ENCODE measurements at regions not wholly inside any gene's neighbourhood (a gene's known extent, or its start where the extent isn't known, plus 50 kb on each side); places are given as distances from the start of the nearest gene placed in this dataset.
"Not testable (repeated sequence)": the region's sequence is repeated elsewhere in the genome, so short reads cannot be mapped to it uniquely, and the experiment has no call there.

DNA sequence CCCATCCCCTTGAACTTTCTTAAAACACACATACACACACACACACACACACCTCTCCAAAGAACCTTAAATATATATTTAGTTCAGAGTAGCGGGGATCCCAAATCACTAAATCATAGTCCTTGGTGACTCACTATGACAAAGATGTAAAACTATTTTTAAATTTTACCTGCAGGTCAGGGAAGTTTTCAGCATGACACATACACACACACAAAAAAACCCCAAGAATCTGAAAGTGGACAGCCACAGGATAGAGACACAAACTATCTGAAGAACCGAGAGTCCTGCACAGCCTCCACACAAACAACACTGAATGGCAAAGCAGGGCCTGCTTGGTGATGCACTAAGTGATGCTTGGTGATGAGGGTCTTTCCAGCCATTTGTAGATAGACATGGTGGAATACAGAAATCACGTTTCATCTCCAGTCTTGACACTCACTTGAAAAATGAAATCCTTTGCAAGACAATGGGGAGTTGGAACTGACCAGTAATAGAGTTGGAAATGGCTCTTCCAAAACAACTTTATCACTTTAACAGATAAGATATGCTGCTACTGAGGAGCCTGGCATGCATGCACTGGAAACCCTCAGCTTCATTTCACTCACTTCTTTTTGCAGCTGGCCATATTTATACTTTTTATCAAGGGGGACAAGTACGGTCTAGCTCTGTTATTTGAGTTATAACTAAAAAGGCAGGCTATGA is 307.3 kb downstream of the RAPGEF2 start:
- no peaks in the 10 kb centered on the region for H3K4me1 Mint-ChIP-seq
- no peak overlapping the region for H3K27ac Mint-ChIP-seq
- H3K36me3 Mint-ChIP-seq (ENCODE audit: low read depth) = no peaks in the 10 kb centered on the region
- no peaks in the 10 kb centered on the region for H3K9me3 Mint-ChIP-seq
- DNase-seq = no peak
- H3K4me3 Mint-ChIP-seq = no peak overlapping the region
- intact Hi-C loops (cut with micrococcal nuclease) = no loop called here
- peaks cover 5% of the 10 kb centered on the region for H3K27me3 Mint-ChIP-seq

- DNase-seq = no peak
- intact Hi-C loops (cut with micrococcal nuclease) = no loop called here
- H3K4me3 Mint-ChIP-seq = no peak overlapping the region
- H3K27ac Mint-ChIP-seq = no peak overlapping the region
- no peaks in the 10 kb centered on the region for H3K9me3 Mint-ChIP-seq
- no peaks in the 10 kb centered on the region for H3K36me3 Mint-ChIP-seq (ENCODE audit: low read depth)
- peaks cover 5% of the 10 kb centered on the region for H3K27me3 Mint-ChIP-seq
- no peaks in the 10 kb centered on the region for H3K4me1 Mint-ChIP-seq
These were observed 308.0 kb downstream of the RAPGEF2 start for GRCh38 chr4:159410891-159411290.

DNA sequence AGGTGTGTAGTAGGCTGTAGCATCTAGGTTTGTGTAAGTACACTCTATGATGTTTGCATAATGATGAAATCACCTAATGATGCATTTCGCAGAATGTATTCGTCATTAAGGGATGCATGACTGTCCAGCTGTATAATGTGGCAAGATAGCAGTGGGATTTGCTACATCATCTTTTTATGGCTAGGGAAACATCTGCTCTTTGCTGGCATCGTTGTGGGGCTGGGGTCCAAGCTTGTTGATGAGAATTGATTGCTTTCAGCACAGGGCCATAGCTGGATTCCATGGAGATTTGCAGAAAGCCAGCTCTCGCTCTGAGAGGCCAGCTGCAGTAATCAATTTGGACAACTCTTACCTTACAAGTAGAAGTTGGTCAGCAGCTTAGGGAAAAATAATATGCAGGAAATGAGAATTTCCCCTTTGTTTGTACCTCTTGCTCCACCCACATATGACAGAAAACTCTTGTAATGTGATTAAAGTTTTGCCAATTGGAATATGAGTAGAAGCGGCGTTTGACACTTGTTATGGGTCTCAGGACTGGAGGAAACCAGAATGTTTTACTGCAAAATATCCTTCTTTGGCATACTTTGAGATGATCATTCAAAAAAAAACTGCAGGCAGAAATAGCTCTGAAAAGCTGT is 310.5 kb downstream of the RAPGEF2 start:
- Mint-ChIP-seq H3K27ac (no peak overlapping the region), H3K4me3 (no peak overlapping the region), H3K4me1 (no peaks in the 10 kb centered on the region), H3K27me3 (peaks cover 5% of the 10 kb centered on the region), H3K9me3 (no peaks in the 10 kb centered on the region), H3K36me3 (ENCODE audit: low read depth) (no peaks in the 10 kb centered on the region)
- intact Hi-C loops (cut with micrococcal nuclease) = no loop called here
- no peak for DNase-seq

DNA sequence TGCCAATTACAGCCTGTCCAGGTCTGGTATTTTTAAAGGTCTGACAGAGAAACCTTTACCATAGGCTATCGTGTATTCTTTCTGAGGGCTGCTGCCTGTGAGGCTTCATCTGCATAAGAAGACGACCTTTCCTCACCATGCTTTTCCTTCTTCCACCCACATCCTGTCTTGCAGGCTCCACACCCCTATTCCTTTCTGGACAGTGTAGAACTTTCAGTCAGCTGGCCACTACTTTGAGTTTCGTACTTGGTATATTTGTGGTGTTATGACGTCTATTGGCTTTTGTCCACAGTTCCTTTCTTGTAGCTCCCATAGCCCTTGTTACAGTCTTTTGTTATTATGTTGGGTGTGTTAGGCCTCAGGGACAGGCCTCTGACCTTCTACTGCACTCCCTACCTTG is 311.4 kb downstream of the RAPGEF2 start:
- Mint-ChIP-seq H3K36me3 (ENCODE audit: low read depth) (no peaks in the 10 kb centered on the region), H3K4me1 (no peaks in the 10 kb centered on the region), H3K27me3 (peaks cover 5% of the 10 kb centered on the region), H3K4me3 (no peak overlapping the region), H3K27ac (no peak overlapping the region), H3K9me3 (no peaks in the 10 kb centered on the region)
- no peak for DNase-seq
- intact Hi-C loops (cut with micrococcal nuclease) = no loop called here

DNA sequence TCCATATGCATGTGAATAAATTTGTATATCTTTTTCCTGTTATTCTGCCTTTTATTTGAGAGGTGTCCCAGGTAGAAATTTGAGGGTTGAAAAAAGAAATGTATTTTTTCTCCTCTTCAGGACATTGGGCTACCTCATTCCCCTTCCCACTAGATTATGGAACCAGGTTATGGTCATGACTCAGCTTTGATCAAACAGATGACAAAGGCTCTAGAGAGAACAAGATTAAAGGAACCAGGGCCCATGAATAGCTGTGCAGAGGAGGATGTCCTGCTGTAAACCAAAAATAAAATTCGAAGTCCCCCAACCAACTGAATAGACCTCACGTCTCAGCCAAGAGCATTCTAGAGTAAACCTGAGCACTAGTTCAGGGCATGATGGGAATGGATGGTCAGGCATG is 313.2 kb downstream of the RAPGEF2 start:
- Mint-ChIP-seq H3K4me1 (no peaks in the 10 kb centered on the region), H3K9me3 (no peaks in the 10 kb centered on the region), H3K36me3 (ENCODE audit: low read depth) (no peaks in the 10 kb centered on the region), H3K27me3 (no peaks in the 10 kb centered on the region), H3K4me3 (no peak overlapping the region), H3K27ac (no peak overlapping the region)
- intact Hi-C loops (cut with micrococcal nuclease) = no loop called here
- DNase-seq = no peak

GRCh38 chr4:159416996-159417395 is 314.1 kb downstream of the RAPGEF2 start:
- no peaks in the 10 kb centered on the region for H3K36me3 Mint-ChIP-seq (ENCODE audit: low read depth)
- H3K27me3 Mint-ChIP-seq = no peaks in the 10 kb centered on the region
- no peaks in the 10 kb centered on the region for H3K9me3 Mint-ChIP-seq
- intact Hi-C loops (cut with micrococcal nuclease) = no loop called here
- H3K4me1 Mint-ChIP-seq = no peaks in the 10 kb centered on the region
- H3K4me3 Mint-ChIP-seq = no peak overlapping the region
- no peak for DNase-seq
- no peak overlapping the region for H3K27ac Mint-ChIP-seq

- Mint-ChIP-seq H3K27me3 (no peaks in the 10 kb centered on the region), H3K36me3 (ENCODE audit: low read depth) (no peaks in the 10 kb centered on the region), H3K27ac (no peak overlapping the region), H3K9me3 (no peaks in the 10 kb centered on the region), H3K4me3 (no peak overlapping the region), H3K4me1 (no peaks in the 10 kb centered on the region)
- intact Hi-C loops (cut with micrococcal nuclease) = no loop called here
- no peak for DNase-seq
These were observed 317.5 kb downstream of the RAPGEF2 start for GRCh38 chr4:159420162-159421057.

DNA sequence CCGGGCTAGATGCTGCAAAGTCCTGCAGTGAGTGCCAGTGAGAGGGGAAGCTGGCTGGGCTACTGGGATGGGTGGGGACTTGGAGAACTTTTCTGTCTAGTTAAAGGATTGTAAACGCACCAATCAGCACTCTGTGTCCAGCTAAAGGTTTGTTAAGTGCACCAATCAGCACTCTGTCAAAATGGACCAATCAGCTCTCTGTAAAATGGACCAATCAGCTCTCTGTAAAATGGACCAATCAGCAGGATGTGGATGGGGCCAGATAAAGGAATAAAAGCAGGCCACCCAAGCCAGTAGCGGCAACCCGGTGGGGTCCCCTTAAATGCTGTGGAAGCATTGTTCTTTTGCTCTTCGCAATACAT is 318.2 kb downstream of the RAPGEF2 start:
- H3K27me3 Mint-ChIP-seq; intact Hi-C loops (cut with micrococcal nuclease); DNase-seq; H3K9me3 Mint-ChIP-seq; H3K27ac Mint-ChIP-seq; H3K36me3 Mint-ChIP-seq (ENCODE audit: low read depth); H3K4me1 Mint-ChIP-seq; H3K4me3 Mint-ChIP-seq: not testable (repeated sequence)

GRCh38 chr4:159422019-159422418 is 319.1 kb downstream of the RAPGEF2 start:
- H3K9me3 Mint-ChIP-seq = no peaks in the 10 kb centered on the region
- H3K4me1 Mint-ChIP-seq = no peaks in the 10 kb centered on the region
- no peak for DNase-seq
- no peak overlapping the region for H3K4me3 Mint-ChIP-seq
- no peak overlapping the region for H3K27ac Mint-ChIP-seq
- H3K27me3 Mint-ChIP-seq = peaks cover 1% of the 10 kb centered on the region
- intact Hi-C loops (cut with micrococcal nuclease) = no loop called here
- H3K36me3 Mint-ChIP-seq (ENCODE audit: low read depth) = no peaks in the 10 kb centered on the region

DNA sequence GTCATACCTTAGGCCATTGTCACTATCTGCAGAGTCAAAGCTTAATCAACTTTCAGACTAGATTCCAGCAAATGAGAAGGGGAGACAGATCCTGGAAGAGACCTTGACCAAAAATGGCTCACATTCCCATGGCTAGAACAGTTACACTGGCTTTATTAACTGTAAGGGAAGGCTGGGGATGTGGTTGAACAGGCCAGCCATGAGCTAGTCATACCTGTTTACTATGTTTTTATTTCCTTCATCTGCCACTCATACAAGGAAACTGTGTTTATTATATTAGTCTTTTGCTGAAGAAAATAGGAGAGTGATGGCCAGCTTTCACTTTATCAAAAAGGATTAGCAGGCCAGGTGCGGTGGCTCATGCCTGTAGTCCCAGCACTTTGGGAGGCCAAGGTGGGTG is 319.7 kb downstream of the RAPGEF2 start:
- Mint-ChIP-seq H3K27ac (no peak overlapping the region), H3K4me3 (no peak overlapping the region), H3K36me3 (ENCODE audit: low read depth) (no peaks in the 10 kb centered on the region), H3K9me3 (no peaks in the 10 kb centered on the region), H3K27me3 (peaks cover 1% of the 10 kb centered on the region), H3K4me1 (no peaks in the 10 kb centered on the region)
- DNase-seq = no peak
- intact Hi-C loops (cut with micrococcal nuclease) = no loop called here

DNA sequence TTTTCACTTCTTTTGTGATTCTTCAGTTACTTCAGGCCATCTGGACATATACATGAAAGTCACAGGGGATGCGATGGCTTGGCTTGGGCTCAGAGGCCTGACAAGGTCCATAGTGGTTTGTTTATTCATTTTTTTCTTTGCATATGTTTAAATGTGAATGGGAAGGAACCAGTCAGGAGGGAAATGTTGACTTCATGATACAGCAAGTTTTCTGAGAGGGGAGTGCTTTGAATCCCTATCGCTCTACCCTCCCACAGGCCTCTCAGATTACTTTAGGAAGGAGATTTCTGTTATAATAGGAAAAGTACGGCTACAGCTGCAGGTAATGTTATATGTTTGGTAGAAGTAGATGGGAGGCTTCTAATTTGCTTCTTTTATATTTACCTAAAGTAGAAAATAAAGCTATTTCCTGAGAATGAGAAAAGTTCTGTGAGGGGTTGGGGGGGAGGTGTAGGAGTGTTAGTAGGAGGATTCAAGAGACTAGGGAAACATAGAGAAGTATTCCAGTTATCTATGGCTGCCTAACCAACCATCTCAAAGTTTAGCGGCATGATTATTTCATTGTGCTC is 322.9 kb downstream of the RAPGEF2 start:
- DNase-seq = no peak
- H3K4me1 Mint-ChIP-seq = no peaks in the 10 kb centered on the region
- no peaks in the 10 kb centered on the region for H3K36me3 Mint-ChIP-seq (ENCODE audit: low read depth)
- no peaks in the 10 kb centered on the region for H3K9me3 Mint-ChIP-seq
- peaks cover 4% of the 10 kb centered on the region for H3K27me3 Mint-ChIP-seq
- intact Hi-C loops (cut with micrococcal nuclease) = no loop called here
- H3K27ac Mint-ChIP-seq = no peak overlapping the region
- H3K4me3 Mint-ChIP-seq = no peak overlapping the region

DNA sequence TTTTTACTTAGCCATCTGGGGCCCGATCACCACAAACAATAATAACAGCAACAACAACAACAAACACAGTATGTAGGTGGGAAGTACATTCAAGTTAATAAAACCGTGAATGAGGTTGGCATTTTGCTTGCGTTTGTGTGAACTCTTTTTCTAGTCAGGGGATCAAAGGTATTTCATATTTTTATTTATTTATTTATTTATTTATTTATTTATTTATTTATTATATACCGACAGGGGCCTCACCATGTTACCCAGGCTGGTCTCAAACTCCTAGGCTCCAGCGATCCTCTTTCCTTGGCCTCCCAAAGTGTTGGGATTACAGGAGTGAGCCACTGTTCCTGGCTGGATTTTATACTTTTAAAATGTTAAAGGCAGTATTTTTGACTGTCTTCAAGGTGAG is 325.4 kb downstream of the RAPGEF2 start:
- Mint-ChIP-seq H3K4me1 (no peaks in the 10 kb centered on the region), H3K36me3 (ENCODE audit: low read depth) (no peaks in the 10 kb centered on the region), H3K27ac (no peak overlapping the region), H3K4me3 (no peak overlapping the region), H3K27me3 (peaks cover 4% of the 10 kb centered on the region), H3K9me3 (no peaks in the 10 kb centered on the region)
- no peak for DNase-seq
- intact Hi-C loops (cut with micrococcal nuclease) = no loop called here

DNA sequence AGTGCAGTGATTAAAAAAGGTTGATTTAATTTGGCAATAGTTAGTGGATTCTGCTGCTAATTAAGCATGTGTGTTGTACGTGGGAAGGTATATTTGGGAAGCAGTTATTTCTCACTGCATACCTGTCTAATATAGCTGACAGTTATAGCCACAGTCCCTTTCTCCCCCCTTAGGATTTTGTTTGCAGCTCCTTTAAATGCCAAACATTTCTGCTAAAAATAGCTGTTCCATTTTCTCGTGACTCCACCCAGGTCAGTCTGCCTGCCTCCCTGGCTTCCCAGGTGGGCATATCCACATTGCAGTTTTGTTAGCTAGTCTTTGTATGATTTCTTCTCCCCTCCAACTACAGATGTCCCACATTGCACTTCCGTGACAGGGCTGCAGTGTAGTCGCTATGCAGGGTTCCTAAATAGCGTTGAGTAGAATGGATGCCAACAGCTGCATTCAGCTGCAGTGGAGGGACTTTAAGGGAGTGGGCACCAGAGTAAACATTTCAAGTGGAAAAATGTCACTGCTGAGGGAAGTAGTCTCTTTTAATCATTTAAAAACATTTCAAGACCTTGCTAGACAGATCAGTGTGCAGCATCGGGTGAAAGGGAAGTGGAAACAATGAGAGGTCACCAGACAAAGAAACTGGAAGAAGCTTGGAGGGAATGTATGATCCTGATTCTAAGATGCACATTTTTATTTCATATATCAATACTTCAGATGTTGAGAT is 326.3 kb downstream of the RAPGEF2 start:
- H3K9me3 Mint-ChIP-seq = no peaks in the 10 kb centered on the region
- H3K4me1 Mint-ChIP-seq = no peaks in the 10 kb centered on the region
- intact Hi-C loops (cut with micrococcal nuclease) = no loop called here
- H3K4me3 Mint-ChIP-seq = no peak overlapping the region
- H3K27ac Mint-ChIP-seq = no peak overlapping the region
- no peaks in the 10 kb centered on the region for H3K36me3 Mint-ChIP-seq (ENCODE audit: low read depth)
- no peak for DNase-seq
- H3K27me3 Mint-ChIP-seq = peaks cover 4% of the 10 kb centered on the region

DNA sequence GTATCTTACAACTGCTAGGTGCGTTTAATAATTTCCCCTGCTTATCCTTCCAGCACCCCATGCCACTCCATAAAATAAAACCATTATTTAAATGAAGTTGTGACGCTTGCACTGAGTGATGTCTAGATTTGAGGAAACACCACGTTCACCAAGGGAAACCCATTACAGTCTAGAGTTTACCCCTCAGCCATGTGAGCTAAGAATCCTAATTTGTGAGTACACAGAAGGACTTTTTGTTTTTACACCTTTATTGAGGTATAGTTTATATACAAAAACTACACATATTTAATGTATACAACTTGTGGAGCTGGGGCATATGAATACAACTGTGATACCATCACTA is 326.8 kb downstream of the RAPGEF2 start:
- H3K4me3 Mint-ChIP-seq = no peak overlapping the region
- H3K4me1 Mint-ChIP-seq = no peaks in the 10 kb centered on the region
- intact Hi-C loops (cut with micrococcal nuclease) = no loop called here
- H3K36me3 Mint-ChIP-seq (ENCODE audit: low read depth) = no peaks in the 10 kb centered on the region
- no peak overlapping the region for H3K27ac Mint-ChIP-seq
- H3K9me3 Mint-ChIP-seq = no peaks in the 10 kb centered on the region
- H3K27me3 Mint-ChIP-seq = peaks cover 4% of the 10 kb centered on the region
- no peak for DNase-seq

Data from activated CD4-positive, alpha-beta T cell treated with anti-CD3 and anti-CD28 coated beads, Interleukin-2, amount 10 ng/mL, durations not matched to agents 24 days and 14 days (primary cell).